ENCODE measurements at regions not wholly inside any gene's neighbourhood (a gene's known extent, or its start where the extent isn't known, plus 50 kb on each side); places are given as distances from the start of the nearest gene placed in this dataset.

DNA sequence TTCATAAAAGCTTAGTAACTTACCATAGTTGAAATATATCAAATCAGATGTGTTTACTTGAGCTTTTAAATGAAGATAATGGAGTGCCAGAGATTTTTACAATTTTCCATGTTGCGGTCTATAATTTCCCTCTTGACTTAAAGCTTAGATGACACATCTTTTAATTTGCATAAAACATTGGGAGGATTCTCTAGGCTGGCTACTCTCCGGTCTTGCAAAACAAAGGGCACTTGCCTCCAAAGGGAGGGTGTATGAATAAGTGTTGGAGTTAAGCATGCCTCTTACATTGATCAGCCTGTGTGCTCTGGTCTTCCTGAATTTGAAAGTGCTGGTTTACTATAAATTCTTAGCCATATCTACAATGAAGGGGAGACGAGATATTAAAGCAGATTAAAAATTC, 336.4 kb upstream of the NAV3 start:
- Histone ChIP-seq H3K4me1 (ENCODE audit: control insufficient read depth, insufficient read depth, low read length) (no peaks in the 10 kb centered on the region), H3K36me3 (ENCODE audit: control insufficient read depth, insufficient read depth, low read length) (no peaks in the 10 kb centered on the region), H3K4me3 (ENCODE audit: low read depth, low read length) (no peak overlapping the region), H3K27me3 (ENCODE audit: control insufficient read depth, insufficient read depth, low read length) (no peaks in the 10 kb centered on the region), H3K9me3 (ENCODE audit: control insufficient read depth, insufficient read depth, low read length) (no peaks in the 10 kb centered on the region), H3K27ac (ENCODE audit: low read depth, low read length) (no peak overlapping the region)
- no peak for DNase-seq (ENCODE audit: low read depth in 4 of 6, low spot score in 6 of 6)
- no CpG with 5 or more reads among the region's 3 CpGs for WGBS (ENCODE audit: insufficient coverage)

DNA sequence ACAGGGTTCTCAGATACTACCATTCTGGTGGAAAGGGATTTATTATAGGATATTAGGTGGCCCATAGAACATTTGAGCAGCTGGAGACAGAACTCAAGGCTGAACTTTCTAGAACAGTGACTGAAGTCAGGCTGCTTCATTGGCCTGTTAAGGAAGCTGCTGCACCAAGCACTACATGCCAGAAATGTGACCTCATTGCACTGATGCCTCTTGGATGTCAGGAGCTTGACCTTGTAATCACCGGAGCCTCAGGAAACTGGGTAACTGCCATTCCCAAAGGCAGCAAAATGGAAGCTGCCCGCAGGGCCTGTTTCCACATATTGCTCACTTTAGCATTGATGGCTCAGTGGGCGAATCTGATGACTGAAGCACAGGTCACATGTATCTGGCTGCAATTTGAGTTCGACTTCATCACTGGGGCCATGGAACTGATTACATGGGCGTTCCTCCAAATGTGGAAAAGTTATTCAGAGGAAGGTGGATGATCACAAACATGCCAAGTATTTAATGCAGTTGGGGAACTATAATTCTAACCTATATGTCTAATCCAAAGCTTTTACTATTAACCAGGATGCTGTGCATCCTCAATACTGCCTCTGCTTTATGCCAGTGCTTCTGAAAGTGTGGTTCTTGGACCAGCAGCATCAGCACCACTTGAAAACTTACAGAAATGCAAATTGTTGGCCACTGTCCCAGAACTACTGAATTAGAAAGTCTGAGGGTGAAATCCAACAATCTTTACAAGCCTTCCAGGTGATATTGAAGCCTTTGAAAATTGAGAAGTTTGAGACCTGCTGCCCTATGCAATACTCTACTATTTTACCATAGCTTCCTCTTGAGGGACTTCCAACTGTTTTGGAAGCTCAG, 337.2 kb upstream of the NAV3 start:
- no peaks in the 10 kb centered on the region for H3K27me3 ChIP-seq (ENCODE audit: control insufficient read depth, insufficient read depth, low read length)
- peak in 2 of 6 donors; percentile 36 to 81 for DNase-seq (ENCODE audit: low read depth in 4 of 6, low spot score in 6 of 6)
- H3K4me3 ChIP-seq (ENCODE audit: low read depth, low read length), result no peak overlapping the region
- H3K9me3 ChIP-seq (ENCODE audit: control insufficient read depth, insufficient read depth, low read length), result no peaks in the 10 kb centered on the region
- H3K27ac ChIP-seq (ENCODE audit: low read depth, low read length), result no peak overlapping the region
- no peaks in the 10 kb centered on the region for H3K36me3 ChIP-seq (ENCODE audit: control insufficient read depth, insufficient read depth, low read length)
- peaks cover 2% of the 10 kb centered on the region for H3K4me1 ChIP-seq (ENCODE audit: control insufficient read depth, insufficient read depth, low read length)
- 88% methylated on average over 2 of the region's 5 CpGs for WGBS (ENCODE audit: insufficient coverage)

DNA sequence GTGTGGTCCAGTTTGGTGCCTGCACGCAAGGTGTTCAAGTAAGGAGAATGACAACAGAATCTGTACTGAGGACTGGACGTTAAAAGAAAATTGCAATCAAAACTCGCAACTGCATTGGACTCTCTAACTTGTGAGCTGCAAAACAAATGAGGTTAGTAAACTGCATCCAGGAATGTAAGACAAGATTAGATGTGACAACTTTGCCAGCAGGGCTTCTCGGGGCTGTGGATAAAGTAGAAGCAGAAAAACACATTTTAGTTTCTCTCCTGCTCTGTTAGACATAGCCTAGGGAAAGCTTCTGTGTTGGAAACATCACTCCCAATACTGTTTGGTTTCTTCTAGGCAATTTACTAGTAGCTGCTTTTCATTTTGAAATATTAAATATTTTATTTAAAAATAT, 338.2 kb upstream of the NAV3 start:
- no peak for DNase-seq (ENCODE audit: low read depth in 4 of 6, low spot score in 6 of 6)
- H3K4me3 ChIP-seq (ENCODE audit: low read depth, low read length), result no peak overlapping the region
- peaks cover 4% of the 10 kb centered on the region for H3K4me1 ChIP-seq (ENCODE audit: control insufficient read depth, insufficient read depth, low read length)
- no peaks in the 10 kb centered on the region for H3K27me3 ChIP-seq (ENCODE audit: control insufficient read depth, insufficient read depth, low read length)
- no peaks in the 10 kb centered on the region for H3K36me3 ChIP-seq (ENCODE audit: control insufficient read depth, insufficient read depth, low read length)
- H3K9me3 ChIP-seq (ENCODE audit: control insufficient read depth, insufficient read depth, low read length), result no peaks in the 10 kb centered on the region
- WGBS (ENCODE audit: insufficient coverage), result 97% methylated on average over 3 of the region's 4 CpGs
- H3K27ac ChIP-seq (ENCODE audit: low read depth, low read length), result no peak overlapping the region

- DNase-seq (ENCODE audit: low read depth in 4 of 6, low spot score in 6 of 6), result peak in 1 of 6 donors; percentile 39
- WGBS (ENCODE audit: insufficient coverage), result 71% methylated on average over 1 of the region's 4 CpGs
- peaks cover 4% of the 10 kb centered on the region for H3K4me1 ChIP-seq (ENCODE audit: control insufficient read depth, insufficient read depth, low read length)
- no peak overlapping the region for H3K27ac ChIP-seq (ENCODE audit: low read depth, low read length)
- H3K9me3 ChIP-seq (ENCODE audit: control insufficient read depth, insufficient read depth, low read length), result no peaks in the 10 kb centered on the region
- H3K27me3 ChIP-seq (ENCODE audit: control insufficient read depth, insufficient read depth, low read length), result no peaks in the 10 kb centered on the region
- no peaks in the 10 kb centered on the region for H3K36me3 ChIP-seq (ENCODE audit: control insufficient read depth, insufficient read depth, low read length)
- no peak overlapping the region for H3K4me3 ChIP-seq (ENCODE audit: low read depth, low read length)
These were observed 341.2 kb upstream of the NAV3 start for GRCh38 chr12:77489331-77489970.

GRCh38 chr12:77488041-77488620, 342.6 kb upstream of the NAV3 start:
- WGBS (ENCODE audit: insufficient coverage), result no CpG with 5 or more reads among the region's 2 CpGs
- DNase-seq (ENCODE audit: low read depth in 4 of 6, low spot score in 6 of 6), result peak in 1 of 6 donors; percentile 24
- H3K4me1 ChIP-seq (ENCODE audit: control insufficient read depth, insufficient read depth, low read length), result peaks cover 4% of the 10 kb centered on the region

GRCh38 chr12:77486872-77487271, 343.8 kb upstream of the NAV3 start:
- H3K9me3 ChIP-seq (ENCODE audit: control insufficient read depth, insufficient read depth, low read length), result peaks cover 1% of the 10 kb centered on the region
- no peaks in the 10 kb centered on the region for H3K27me3 ChIP-seq (ENCODE audit: control insufficient read depth, insufficient read depth, low read length)
- no peaks in the 10 kb centered on the region for H3K36me3 ChIP-seq (ENCODE audit: control insufficient read depth, insufficient read depth, low read length)
- no peak for DNase-seq (ENCODE audit: low read depth in 4 of 6, low spot score in 6 of 6)
- H3K4me1 ChIP-seq (ENCODE audit: control insufficient read depth, insufficient read depth, low read length), result peaks cover 4% of the 10 kb centered on the region
- WGBS (ENCODE audit: insufficient coverage), result no CpG with 5 or more reads among the region's 1 CpG
- no peak overlapping the region for H3K27ac ChIP-seq (ENCODE audit: low read depth, low read length)
- no peak overlapping the region for H3K4me3 ChIP-seq (ENCODE audit: low read depth, low read length)

More at GRCh38 chr12:77488041-77488620, 342.6 kb upstream of the NAV3 start:
- Histone ChIP-seq H3K36me3 (ENCODE audit: control insufficient read depth, insufficient read depth, low read length) (no peaks in the 10 kb centered on the region), H3K9me3 (ENCODE audit: control insufficient read depth, insufficient read depth, low read length) (no peaks in the 10 kb centered on the region), H3K27ac (ENCODE audit: low read depth, low read length) (no peak overlapping the region), H3K27me3 (ENCODE audit: control insufficient read depth, insufficient read depth, low read length) (no peaks in the 10 kb centered on the region), H3K4me3 (ENCODE audit: low read depth, low read length) (no peak overlapping the region)

DNA sequence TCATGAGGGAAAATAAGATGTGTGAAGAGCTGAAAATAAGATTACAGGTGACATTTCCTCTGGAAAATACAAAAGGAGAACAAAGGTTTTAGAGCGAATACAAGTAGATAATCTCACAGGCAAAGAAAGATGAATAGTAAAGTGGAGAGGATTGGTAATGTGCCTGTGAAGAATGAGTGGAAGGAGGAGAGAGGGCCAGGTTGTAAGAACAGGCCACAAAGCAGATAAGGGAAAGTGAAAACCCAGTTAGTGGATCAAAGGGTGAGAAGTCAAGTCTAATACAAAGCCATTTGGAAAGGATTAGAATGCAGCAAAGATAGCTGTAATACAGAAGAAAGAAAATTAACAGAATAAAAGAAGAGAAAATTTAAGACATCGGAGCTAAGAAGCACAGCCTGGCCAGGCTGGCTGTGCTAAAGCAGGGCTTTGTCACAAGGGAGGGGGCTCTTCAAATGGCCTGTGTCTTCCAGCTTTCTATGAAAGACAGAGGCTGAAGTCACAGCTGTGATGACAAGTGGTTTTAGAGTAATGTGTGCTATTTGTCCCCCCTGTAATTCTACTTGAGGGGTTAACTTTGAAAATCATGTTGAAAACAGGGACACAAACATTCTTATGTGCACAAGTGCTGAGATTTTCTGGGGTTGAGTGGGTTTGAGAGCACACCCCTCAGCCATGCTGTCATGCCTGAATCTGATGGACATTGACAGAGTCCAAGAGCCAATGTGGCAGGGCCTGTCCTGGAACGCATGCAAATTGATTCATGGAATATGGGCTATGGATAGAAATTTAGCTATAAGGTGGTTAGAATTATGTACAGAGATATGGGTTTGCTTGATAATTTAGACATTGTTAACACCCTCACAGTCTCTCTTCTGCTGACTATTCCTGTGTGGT, 344.5 kb upstream of the NAV3 start:
- Histone ChIP-seq H3K9me3 (ENCODE audit: control insufficient read depth, insufficient read depth, low read length) (peaks cover 1% of the 10 kb centered on the region), H3K27ac (ENCODE audit: low read depth, low read length) (no peak overlapping the region), H3K27me3 (ENCODE audit: control insufficient read depth, insufficient read depth, low read length) (no peaks in the 10 kb centered on the region), H3K36me3 (ENCODE audit: control insufficient read depth, insufficient read depth, low read length) (no peaks in the 10 kb centered on the region), H3K4me3 (ENCODE audit: low read depth, low read length) (no peak overlapping the region), H3K4me1 (ENCODE audit: control insufficient read depth, insufficient read depth, low read length) (peaks cover 4% of the 10 kb centered on the region)
- DNase-seq (ENCODE audit: low read depth in 4 of 6, low spot score in 6 of 6), result no peak
- 66% methylated on average over 3 of the region's 3 CpGs for WGBS (ENCODE audit: insufficient coverage)

DNA sequence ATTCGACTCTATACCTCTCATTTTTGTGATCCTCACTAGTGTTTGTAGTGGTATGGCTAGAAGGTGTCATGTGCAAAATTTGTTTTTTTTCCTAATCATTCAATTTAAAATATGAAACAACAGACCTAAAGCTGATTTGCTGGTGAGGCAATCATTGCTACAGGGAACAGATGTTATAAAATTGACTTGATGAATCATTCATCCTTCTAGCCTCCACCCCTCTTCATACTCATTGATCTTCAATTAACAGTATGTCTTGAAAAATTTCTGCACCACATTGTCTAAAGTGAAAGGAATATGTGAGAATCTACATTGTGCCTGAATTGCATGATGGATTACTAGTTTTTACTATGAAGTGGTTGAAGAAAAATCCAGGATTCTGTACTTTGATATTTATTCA, 349.0 kb upstream of the NAV3 start:
- Histone ChIP-seq H3K27ac (ENCODE audit: low read depth, low read length) (no peak overlapping the region), H3K4me3 (ENCODE audit: low read depth, low read length) (no peak overlapping the region), H3K27me3 (ENCODE audit: control insufficient read depth, insufficient read depth, low read length) (no peaks in the 10 kb centered on the region), H3K9me3 (ENCODE audit: control insufficient read depth, insufficient read depth, low read length) (peaks cover 1% of the 10 kb centered on the region), H3K36me3 (ENCODE audit: control insufficient read depth, insufficient read depth, low read length) (no peaks in the 10 kb centered on the region), H3K4me1 (ENCODE audit: control insufficient read depth, insufficient read depth, low read length) (no peaks in the 10 kb centered on the region)
- WGBS (ENCODE audit: insufficient coverage), result no CpG with 5 or more reads among the region's 1 CpG
- no peak for DNase-seq (ENCODE audit: low read depth in 4 of 6, low spot score in 6 of 6)

GRCh38 chr12:77477907-77478533, 352.7 kb upstream of the NAV3 start:
- H3K27me3 ChIP-seq (ENCODE audit: control insufficient read depth, insufficient read depth, low read length), result no peaks in the 10 kb centered on the region

More at GRCh38 chr12:77477907-77478533, 352.7 kb upstream of the NAV3 start:
- Histone ChIP-seq H3K9me3 (ENCODE audit: control insufficient read depth, insufficient read depth, low read length) (peaks cover 1% of the 10 kb centered on the region), H3K36me3 (ENCODE audit: control insufficient read depth, insufficient read depth, low read length) (no peaks in the 10 kb centered on the region), H3K27ac (ENCODE audit: low read depth, low read length) (no peak overlapping the region), H3K4me1 (ENCODE audit: control insufficient read depth, insufficient read depth, low read length) (no peaks in the 10 kb centered on the region), H3K4me3 (ENCODE audit: low read depth, low read length) (no peak overlapping the region)
- no peak for DNase-seq (ENCODE audit: low read depth in 4 of 6, low spot score in 6 of 6)
- no CpG with 5 or more reads among the region's 1 CpG for WGBS (ENCODE audit: insufficient coverage)

All from spinal cord (tissue), 9 donors.